ENCODE measurements at regions not wholly inside any gene's neighbourhood (a gene's known extent, or its start where the extent isn't known, plus 50 kb on each side); places are given as distances from the start of the nearest gene placed in this dataset.

GRCh38 chr9:118104363-118104762 is 400.2 kb downstream of the TLR4 start:
- ATAC-seq (ENCODE audit: low FRiP score): no peak
- no peak for TF ChIP-seq CTCF (IDR thresholded peaks at IDR 0.05)

GRCh38 chr9:118108971-118109370 is 404.8 kb downstream of the TLR4 start:
- DNase-seq (ENCODE audit: low spot score) (no peak), ATAC-seq (ENCODE audit: low FRiP score) (no peak)
- TF ChIP-seq CTCF (IDR thresholded peaks at IDR 0.05): no peak

More at GRCh38 chr9:118104363-118104762, 400.2 kb downstream of the TLR4 start:
- no peak for DNase-seq (ENCODE audit: low spot score)

GRCh38 chr9:118109542-118109941 is 405.3 kb downstream of the TLR4 start:
- DNase-seq (ENCODE audit: low spot score): no peak
- ATAC-seq (ENCODE audit: low FRiP score): no peak
- no peak for TF ChIP-seq CTCF (IDR thresholded peaks at IDR 0.05)

GRCh38 chr9:118121361-118121760 is 417.2 kb downstream of the TLR4 start:
- no peak for DNase-seq (ENCODE audit: low spot score)
- ATAC-seq (ENCODE audit: low FRiP score): no peak
- TF ChIP-seq CTCF (IDR thresholded peaks at IDR 0.05): no peak

- ATAC-seq (ENCODE audit: low FRiP score) (no peak), DNase-seq (ENCODE audit: low spot score) (no peak)
- no peak for TF ChIP-seq CTCF (IDR thresholded peaks at IDR 0.05)
These were observed 424.1 kb downstream of the TLR4 start for GRCh38 chr9:118128313-118128712.

- DNase-seq (ENCODE audit: low spot score): no peak
- ATAC-seq (ENCODE audit: low FRiP score): no peak
- TF ChIP-seq CTCF (IDR thresholded peaks at IDR 0.05): no peak
These were observed 425.3 kb downstream of the TLR4 start for GRCh38 chr9:118129541-118129940.

- DNase-seq (ENCODE audit: low spot score): no peak
- TF ChIP-seq CTCF (IDR thresholded peaks at IDR 0.05): no peak
These were observed 444.8 kb downstream of the TLR4 start for GRCh38 chr9:118148990-118149389.

More at GRCh38 chr9:118148990-118149389, 444.8 kb downstream of the TLR4 start:
- ATAC-seq (ENCODE audit: low FRiP score): no peak

Data from omental fat pad (tissue), 3 donors.